ENCODE measurements at regions not wholly inside any gene's neighbourhood (a gene's known extent, or its start where the extent isn't known, plus 50 kb on each side); places are given as distances from the start of the nearest gene placed in this dataset.

DNA sequence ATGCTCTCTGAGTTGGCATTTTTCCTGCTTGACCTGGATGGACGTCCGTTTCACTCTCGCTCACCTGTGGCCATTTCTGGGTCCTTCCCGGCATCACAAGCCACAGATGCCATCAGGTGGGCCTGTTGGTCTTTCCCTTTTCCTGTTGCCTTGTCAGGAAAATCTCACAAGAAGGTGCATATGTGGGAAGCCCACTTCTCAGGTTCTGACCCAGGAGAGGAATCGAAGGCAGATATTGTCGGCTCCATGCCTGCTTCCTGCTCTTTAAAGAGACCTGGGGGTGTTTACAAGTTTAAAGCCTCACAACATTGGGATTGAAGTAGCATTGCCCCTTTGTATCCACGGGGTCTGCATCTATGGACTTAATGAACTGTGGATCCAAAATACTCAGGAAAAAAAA lies 357.9 kb downstream of the RPS24 start:
- no peak for DNase-seq (ENCODE audit: low read depth, low spot score)

GRCh38 chr10:78392197-78392596 lies 358.5 kb downstream of the RPS24 start:
- DNase-seq (ENCODE audit: low read depth, low spot score), result no peak

DNA sequence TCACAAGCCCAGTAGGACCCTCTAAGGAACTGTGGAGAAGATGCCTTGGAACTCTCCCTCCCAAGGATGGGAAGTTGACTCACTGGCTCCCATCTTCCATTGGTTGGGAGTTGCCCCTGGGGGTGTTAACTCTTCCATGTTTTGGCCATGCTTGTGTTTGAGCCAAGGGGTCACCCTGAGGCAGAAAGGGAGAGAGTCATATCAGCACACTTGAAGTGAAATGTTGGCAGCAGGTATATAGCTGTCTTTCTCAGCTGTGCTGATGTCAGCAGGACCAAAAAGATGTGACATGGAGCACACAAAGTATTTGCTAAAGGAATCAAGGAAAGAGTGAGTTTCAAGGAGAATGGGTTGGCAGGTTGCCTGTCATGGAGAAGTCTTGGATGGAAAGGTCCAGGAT lies 359.4 kb downstream of the RPS24 start:
- no peak for DNase-seq (ENCODE audit: low read depth, low spot score)

- no peak for DNase-seq (ENCODE audit: low read depth, low spot score)
These were observed 360.4 kb downstream of the RPS24 start for GRCh38 chr10:78394047-78394446.

- DNase-seq (ENCODE audit: low read depth, low spot score), result no peak
These were observed 361.5 kb downstream of the RPS24 start for GRCh38 chr10:78395162-78395561.

- no peak for DNase-seq (ENCODE audit: low read depth, low spot score)
These were observed 363.1 kb downstream of the RPS24 start for GRCh38 chr10:78396754-78397153.

DNA sequence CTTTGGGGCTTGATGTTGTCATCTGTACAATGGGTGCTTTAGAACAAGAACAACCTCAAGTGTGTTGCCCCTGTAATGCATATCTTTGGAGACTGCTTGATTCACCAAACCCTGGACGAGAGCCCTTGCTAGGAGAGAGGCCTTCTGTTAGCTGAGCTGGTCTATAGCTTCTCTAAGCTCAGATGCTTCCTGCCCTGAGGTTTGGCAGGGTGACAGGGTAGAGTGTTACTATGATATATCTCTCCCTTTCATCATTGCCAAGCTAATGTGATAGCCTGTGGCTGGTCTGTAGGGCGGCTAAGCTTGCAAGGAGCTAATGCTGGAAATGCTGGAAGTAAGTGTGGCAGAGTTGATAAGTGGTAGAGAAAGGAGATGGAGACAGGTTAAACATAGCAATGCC lies 364.1 kb downstream of the RPS24 start:
- DNase-seq (ENCODE audit: low read depth, low spot score), result no peak

- no peak for DNase-seq (ENCODE audit: low read depth, low spot score)
These were observed 364.7 kb downstream of the RPS24 start for GRCh38 chr10:78398382-78398781.

- DNase-seq (ENCODE audit: low read depth, low spot score), result no peak
These were observed 368.1 kb downstream of the RPS24 start for GRCh38 chr10:78401624-78402367.

DNA sequence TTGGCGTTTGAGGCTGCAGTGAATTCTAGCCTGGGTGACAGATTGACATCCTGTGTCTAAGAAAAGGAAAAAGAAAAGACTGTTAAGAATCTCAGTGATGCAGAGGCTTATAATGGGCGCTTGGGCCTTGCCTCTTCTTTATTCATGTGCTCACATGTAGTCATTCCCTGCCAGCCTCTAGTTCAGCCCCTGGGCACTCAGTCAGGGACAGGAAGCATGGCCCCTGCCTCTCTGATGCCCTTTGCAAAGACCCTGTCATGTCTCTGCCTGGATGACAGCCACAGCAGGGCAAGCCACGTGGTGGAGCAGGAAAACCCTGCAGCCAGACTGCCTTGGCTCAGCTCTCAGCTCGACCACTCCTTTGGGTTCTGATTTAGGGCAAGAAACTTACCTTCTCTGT lies 368.9 kb downstream of the RPS24 start:
- no peak for DNase-seq (ENCODE audit: low read depth, low spot score)

GRCh38 chr10:78403781-78404180 lies 370.1 kb downstream of the RPS24 start:
- DNase-seq (ENCODE audit: low read depth, low spot score), result no peak

- no peak for DNase-seq (ENCODE audit: low read depth, low spot score)
These were observed 370.6 kb downstream of the RPS24 start for GRCh38 chr10:78404296-78404695.

DNA sequence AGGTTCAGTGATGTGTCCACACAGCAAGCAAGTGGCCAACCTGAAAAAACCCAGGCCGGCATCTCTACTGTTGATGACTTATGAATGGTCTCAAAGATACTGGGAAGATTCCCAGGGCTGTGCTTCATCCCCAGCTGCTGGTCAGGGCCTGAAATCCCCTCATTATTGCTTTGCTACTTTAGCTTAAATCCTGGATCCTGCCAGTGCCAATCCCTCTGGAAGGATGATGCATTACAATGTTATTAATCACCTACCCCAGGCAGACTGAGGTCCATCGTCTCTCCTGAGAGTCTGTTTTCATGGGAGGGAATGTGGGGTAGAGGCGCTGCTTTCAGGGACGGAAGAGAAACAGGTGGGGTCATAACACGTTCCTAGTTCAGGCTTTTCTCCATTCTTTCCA lies 371.6 kb downstream of the RPS24 start:
- DNase-seq (ENCODE audit: low read depth, low spot score), result no peak

DNA sequence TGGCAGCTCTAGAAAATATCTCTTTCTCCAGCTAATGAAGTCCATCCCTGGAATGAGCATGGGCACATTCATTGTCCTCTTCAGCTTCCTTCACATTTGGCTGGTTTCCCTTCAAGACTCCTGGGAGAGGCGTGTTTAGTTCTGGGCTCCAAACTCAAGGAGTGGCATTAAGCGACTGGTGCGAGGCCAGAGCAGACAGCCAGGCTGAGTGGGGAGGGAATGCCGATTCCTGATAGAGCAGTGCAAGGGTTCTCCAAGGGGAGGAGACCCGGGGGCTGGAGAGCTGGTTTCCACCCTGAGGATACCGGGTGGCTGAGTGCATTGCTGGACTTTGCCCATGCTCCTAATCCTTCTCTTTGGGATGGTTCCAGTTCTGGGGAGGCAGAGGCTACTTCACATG lies 372.1 kb downstream of the RPS24 start:
- no peak for DNase-seq (ENCODE audit: low read depth, low spot score)

DNA sequence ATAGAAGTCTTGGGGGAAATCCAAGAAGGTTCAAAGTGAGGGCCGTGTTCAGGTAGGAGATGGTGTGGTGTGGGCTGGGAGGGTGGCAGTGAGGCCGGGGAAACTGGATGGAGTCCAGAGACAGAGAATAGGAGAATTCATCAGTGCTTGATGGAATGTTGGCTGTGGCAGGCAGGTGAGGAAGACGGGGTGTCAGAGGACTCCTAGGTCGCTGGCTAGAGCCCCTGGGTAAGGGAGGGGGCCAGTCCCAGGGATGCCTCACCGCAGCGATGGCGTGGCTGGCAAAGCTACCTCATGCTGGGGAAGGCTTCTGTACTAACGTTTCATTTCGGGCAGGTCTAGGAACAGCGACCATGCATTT lies 373.0 kb downstream of the RPS24 start:
- no peak for DNase-seq (ENCODE audit: low read depth, low spot score)

- DNase-seq (ENCODE audit: low read depth, low spot score), result no peak
These were observed 373.5 kb downstream of the RPS24 start for GRCh38 chr10:78407009-78407711.

DNA sequence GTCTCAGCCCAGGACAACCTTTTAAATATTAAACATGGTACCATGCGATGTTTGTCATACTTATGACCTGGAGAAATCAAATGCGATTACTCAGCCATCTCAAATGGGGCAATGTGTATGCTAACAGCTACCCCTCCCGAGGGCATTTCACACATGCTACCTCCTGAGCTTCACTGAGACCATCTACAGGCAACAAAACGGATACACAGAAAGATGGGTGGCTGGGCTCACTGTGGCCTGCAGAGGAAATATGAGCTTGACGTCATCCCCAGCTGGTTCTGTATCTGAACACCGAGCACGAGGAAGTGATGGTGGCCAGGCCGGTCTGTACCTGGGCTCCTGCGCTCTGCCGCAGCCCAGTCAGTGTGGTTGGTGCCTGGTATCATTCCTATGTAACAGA lies 374.3 kb downstream of the RPS24 start:
- DNase-seq (ENCODE audit: low read depth, low spot score), result no peak

DNA sequence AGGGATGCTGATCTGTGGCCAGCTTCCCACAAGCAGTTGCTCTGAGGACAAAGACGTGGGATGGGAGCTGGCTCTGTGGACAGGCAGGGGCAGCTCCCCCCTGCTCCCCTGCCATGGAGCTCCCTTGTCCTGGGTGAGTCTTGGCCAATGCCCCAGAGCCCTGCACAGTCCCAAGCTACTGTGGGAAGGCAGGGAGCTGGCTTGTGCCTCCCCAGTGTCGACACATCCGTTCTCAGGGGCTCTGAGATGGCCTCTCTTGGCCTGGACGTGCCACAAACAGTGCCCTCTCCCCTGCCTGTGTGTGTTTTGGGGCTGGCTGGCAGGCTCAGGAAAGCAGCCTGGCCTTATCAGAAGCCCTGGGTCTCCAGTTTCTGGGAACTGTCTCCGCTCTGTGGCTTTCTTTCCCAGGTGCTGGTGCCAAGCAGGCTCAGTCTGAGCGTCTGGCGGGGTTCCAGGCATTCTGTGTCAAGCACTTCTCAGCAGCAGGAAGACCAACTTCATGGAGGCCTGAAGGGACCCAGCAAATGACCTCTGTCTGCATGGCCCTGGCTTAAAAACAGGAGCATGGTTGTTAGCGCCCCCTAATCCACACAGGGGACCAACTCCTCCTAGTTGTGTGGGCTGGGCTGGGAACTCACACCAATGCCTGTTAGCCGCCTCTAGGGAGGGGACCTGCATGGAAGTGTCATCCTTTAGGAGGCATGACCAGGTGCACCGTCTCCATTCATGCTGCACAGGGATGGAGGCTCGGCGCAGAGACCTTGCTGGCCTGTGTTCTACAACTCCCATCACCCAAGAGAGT lies 375.2 kb downstream of the RPS24 start:
- no peak for DNase-seq (ENCODE audit: low read depth, low spot score)

GRCh38 chr10:78410046-78410965 lies 376.6 kb downstream of the RPS24 start:
- no peak for DNase-seq (ENCODE audit: low read depth, low spot score)

- no peak for DNase-seq (ENCODE audit: low read depth, low spot score)
These were observed 378.1 kb downstream of the RPS24 start for GRCh38 chr10:78411716-78412115.

- no peak for DNase-seq (ENCODE audit: low read depth, low spot score)
These were observed 378.9 kb downstream of the RPS24 start for GRCh38 chr10:78412605-78413004.

Measured in brain pericyte (primary cell).